GM12878 (cell line): ENCODE measurements at regions not wholly inside any gene's neighbourhood (a gene's known extent, or its start where the extent isn't known, plus 50 kb on each side); places are given as distances from the start of the nearest gene placed in this dataset.

Experiments
- ESRRA ChIP-seq: IDR thresholded peaks from 2 replicates; pipeline ENCODE4 v1.6.1; 2012; ENCODE audit warnings: mild to moderate bottlenecking, low read length, improper control_type of control experiment
- FOXK2 ChIP-seq: fragments of 450-650 bp; IDR thresholded peaks from 2 replicates; pipeline ENCODE4 v1.6.1; 2017; ENCODE audit warnings: mild to moderate bottlenecking, moderate library complexity
- MYB ChIP-seq: fragments of 150-350 bp; IDR thresholded peaks from 2 replicates; pipeline ENCODE4 v1.6.1; 2014; ENCODE audit warnings: mild to moderate bottlenecking, low read depth, low read length, borderline replicate concordance
- POLR2A ChIP-seq: IDR thresholded peaks from 2 replicates; pipeline ENCODE4 v1.6.1; 2011; ENCODE audit warnings: low read depth, mild to moderate bottlenecking, low read length
- RELA ChIP-seq: fragments of 450-650 bp; IDR thresholded peaks from 2 replicates; pipeline ENCODE4 v1.8.0; 2014; ENCODE audit warnings: borderline replicate concordance; ENCODE audit not compliant: partially characterized antibody
- REST ChIP-seq: IDR thresholded peaks from 2 replicates; pipeline ENCODE4 v1.6.1; 2012; ENCODE audit warnings: mild to moderate bottlenecking, low read depth, low read length
- SRF ChIP-seq, 2 experiments: IDR thresholded peaks; 2 replicates each; pipeline ENCODE4 v1.6.1; 2011; ENCODE audit warnings: low read depth in 2 of 2, low read length in 2 of 2, mild to moderate bottlenecking in 1 of 2, moderate library complexity in 1 of 2
- USF2 ChIP-seq: IDR thresholded peaks from 2 replicates; pipeline ENCODE4 v1.6.1; 2011; ENCODE audit warnings: low read depth, low read length, improper control_type of control experiment, borderline replicate concordance
- ZNF24 ChIP-seq: fragments of 450-650 bp; IDR thresholded peaks from 2 replicates; pipeline ENCODE4 v1.6.1; 2017; ENCODE audit warnings: antibody characterized with exemption, mild to moderate bottlenecking

DNA sequence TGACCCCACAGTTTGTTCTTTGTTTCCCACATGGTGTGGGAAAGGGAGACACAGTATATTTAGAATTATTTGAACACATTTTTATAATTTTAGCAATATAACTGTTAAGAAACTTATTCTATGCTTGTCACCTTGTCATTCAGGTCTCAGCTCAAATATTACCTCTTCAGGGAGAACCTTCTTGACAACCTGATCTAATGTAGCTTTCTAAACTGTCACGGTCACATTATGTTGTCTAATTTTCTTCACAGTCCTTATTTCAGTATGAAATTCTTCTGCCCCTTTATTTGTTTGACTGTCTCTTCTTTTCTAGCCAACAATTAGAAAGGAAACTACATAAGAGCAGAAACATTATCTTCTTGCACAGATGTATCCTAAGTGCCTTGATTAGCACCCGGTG, 304.3 kb upstream of the PARD3B start:
- TF ChIP-seq MYB (no peak), USF2 (no peak), RELA (no peak), ESRRA (no peak), FOXK2 (no peak), REST (no peak), SRF (IDR thresholded peaks at IDR 0.05; ENCODE audit: low read depth in 2 of 2, low read length in 2 of 2) (no peak), ZNF24 (no peak), POLR2A (no peak)
